ENCODE measurements at regions not wholly inside any gene's neighbourhood (a gene's known extent, or its start where the extent isn't known, plus 50 kb on each side); places are given as distances from the start of the nearest gene placed in this dataset.

DNA sequence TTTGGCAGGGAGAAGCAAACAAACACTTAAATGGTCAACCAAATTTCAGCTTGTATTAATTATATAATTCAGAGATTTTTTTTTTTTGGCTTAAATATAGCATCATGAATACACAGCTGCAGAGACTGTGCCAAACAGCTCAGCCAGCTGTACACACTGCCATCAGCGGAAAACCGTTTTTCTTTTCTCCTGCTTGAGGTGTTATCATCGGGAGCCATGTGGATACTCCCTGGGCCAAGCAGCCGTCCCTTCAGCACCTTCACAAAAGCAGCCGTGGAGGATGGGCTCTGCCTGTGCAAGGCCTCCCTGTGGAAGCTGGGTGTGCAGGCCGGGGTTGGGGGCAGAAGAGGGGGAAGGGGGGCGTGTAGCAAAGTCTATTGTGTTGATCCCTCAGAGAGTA lies 85.0 kb downstream of the NUF2 start:
- in situ Hi-C loops (cut with MboI; ENCODE audit: low sequenced_read_pairs) = loop anchor here (25.0 kb wide), 1 partner anchor 1381 kb away; no protein-coding TSS in a partner anchor

DNA sequence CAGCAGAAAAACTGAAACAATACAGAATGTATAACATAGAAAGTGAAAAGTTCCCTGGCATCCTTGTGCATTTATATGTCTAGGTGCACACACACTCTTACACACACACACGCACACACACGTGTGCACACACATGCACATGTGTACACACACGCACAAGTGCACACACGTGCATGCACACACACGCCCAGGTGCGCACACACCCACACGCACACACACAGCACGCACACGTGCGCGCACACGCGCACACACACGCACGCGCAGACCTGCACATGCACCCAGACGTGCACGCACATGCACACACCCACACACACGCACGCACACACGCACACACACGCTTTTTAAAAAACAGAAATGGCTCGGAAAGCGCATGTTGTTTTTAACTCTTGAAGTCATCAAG lies 86.5 kb downstream of the NUF2 start:
- in situ Hi-C loops (cut with MboI; ENCODE audit: low sequenced_read_pairs) = loop anchor here (25.0 kb wide), 1 partner anchor 1379 kb away; no protein-coding TSS in a partner anchor

DNA sequence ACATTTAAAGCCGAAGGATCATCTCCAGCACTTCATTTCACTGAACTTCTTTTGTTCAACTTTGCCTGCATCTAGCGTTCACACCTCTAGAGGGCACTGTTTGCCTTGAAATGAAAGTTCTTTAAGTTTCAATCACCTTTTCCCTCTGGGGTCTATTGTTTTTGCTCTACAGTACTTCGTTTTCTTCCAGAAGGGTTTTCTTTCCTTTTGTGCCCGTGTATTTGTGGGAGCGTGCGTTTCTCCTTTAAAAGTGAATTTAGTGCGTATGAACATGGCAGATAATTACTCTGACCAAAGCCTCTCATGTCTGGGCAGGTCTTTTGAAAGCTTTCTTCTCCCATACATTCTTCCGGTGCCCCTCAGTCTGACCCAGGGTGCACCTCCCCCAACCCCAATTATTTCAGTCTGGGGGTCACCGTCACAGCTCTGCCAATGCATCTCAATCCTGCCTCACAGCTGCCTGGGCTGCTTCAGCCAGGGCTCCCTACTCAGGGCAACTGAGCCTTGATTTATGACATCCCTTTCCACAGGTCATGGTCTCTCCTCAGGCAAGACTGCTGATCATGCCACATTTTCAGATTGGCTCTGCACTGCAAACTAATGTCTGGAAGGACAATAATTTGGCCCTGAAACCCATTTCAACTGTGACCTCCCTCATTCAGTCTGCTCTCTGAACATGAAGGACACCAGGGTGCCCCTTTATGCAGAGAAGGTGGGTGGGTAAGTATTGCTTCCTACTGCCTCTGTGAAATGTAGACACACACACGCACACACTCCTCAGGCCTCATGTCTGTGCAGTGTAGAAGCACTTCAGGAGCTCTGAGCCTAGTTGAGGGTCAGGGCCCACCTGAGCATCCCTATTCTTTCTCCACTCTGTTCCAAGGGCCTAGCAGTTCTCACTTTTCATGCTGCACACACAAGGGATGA lies 88.6 kb downstream of the NUF2 start:
- in situ Hi-C loops (cut with MboI; ENCODE audit: low sequenced_read_pairs) = loop anchor here (25.0 kb wide), 1 partner anchor 1377 kb away; no protein-coding TSS in a partner anchor

DNA sequence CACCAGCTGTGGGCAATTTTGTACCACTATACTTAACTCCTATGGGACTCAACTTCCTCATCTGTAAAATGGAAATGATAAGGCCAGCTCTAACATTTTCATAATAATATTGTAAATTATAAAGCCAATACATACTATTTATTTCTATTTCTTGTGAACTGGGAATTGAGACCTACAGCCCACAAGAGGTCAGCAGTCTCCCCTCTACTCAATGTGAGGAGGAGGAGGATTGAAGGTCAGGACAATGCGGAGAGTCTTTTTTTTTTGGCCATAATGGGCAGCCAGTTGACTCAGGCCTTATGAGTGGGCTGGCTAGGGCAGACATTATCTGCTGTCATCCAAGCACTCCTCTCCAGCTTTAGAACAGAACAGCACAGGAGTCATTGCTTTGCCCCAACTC lies 90.5 kb downstream of the NUF2 start:
- in situ Hi-C loops (cut with MboI; ENCODE audit: low sequenced_read_pairs) = loop anchor here (25.0 kb wide), 1 partner anchor 1375 kb away; no protein-coding TSS in a partner anchor

DNA sequence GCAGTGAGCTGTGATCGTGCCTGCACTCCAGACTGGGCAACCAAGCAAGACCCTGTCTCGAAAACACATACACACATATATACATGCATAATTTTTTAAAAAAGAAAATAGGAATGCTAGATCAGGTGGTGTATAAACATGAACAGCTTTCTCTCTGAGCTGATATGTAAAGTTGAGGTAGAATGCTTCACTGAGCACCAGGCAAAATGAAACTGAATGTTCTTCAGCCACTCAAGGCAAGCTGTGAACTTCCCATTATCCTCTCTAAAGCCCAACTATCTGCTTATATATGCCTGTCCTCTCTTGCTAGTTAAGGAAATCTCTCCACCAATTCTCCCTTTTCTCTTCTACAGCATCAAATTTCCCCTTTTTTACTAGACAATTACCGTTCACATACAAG lies 93.0 kb downstream of the NUF2 start:
- in situ Hi-C loops (cut with MboI; ENCODE audit: low sequenced_read_pairs) = loop anchor here (25.0 kb wide), 1 partner anchor 1373 kb away; no protein-coding TSS in a partner anchor

DNA sequence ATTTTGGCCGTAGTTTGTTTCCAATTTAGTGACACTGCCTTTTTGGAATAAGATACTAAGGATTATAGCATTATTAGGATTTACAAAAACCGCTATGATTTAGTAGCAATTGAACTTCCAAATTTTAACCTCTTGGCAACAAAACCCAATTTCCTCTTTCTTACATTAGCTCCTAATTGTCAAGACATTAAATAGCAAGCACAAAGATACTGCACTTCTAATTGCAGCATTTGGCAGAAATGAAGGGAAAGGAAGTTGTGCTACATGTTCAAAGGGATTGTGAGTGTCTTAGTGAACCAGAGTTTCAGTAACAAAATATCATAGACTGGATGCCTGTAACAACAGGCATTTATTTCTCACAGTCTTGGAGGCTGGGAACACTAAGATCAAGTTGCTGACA lies 99.9 kb downstream of the NUF2 start:
- in situ Hi-C loops (cut with MboI; ENCODE audit: low sequenced_read_pairs) = loop anchor here (25.0 kb wide), 1 partner anchor 1366 kb away; no protein-coding TSS in a partner anchor

DNA sequence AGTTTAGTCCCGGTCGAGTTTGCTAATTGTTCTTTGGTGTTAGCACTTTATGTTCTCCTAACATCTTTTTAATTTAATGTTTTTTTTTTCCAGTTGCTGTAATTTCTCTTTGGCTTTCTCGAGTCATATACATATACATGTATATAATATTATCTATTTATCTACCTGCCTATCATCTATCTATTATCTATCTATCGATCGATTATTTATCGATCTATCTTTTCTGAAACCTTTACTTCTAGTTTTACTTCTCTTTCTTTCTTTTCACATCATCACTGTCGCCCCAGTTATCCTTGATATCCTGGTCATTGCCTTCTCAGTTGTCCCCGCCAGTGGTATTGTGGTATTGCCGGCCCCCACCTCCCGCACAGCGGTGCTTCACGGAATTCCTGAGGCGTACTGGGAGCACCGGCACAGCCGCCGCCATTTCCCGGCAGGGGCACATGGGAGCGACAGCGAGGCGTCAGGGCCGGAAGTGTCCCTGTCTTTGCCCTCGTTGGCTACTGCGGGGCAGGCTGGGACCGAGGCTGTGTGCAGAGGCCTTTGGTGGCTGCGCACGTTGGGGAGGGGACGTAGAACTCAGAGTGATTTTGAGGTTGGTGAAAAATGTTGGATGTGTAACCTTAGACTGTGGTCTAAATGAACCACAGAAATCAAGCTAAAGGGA lies 101.1 kb downstream of the NUF2 start:
- in situ Hi-C loops (cut with MboI; ENCODE audit: low sequenced_read_pairs) = loop anchor here (25.0 kb wide), 1 partner anchor 1364 kb away; no protein-coding TSS in a partner anchor

DNA sequence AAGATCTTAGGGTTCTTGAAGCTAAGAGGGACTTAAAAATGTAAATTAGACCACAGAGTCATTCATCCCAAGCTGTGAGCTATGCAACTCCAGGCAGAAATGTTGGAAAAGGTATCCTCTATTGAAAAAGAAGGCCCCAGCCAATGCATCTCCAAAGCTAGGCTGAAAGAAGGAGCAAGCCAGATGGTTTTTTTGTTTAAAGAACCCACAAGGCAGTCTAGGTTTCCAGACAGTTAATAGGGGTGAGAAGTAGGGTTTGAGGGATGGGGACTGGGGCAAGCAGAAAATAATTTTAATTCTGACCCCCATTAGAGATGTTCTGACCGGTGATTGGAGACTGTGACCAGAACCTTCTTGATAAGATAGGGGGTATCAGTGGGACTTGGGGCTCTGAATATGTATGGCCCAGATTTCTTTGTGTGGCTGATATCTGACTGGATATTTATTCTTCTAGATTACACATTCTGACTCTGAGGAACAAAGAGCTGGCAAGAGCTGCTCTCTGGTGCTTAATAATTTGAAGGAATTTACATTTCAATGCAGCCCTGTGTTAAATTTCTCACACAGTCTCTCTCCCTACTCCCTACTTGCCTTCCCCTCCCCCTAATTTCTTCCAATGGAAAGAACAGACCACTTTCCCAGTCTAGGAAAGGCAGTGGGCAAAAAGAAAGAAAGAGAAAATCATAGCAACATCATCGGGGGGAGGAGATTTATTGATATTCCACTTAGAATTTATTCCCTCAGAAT lies 104.9 kb downstream of the NUF2 start:
- in situ Hi-C loops (cut with MboI; ENCODE audit: low sequenced_read_pairs) = no loop called here

DNA sequence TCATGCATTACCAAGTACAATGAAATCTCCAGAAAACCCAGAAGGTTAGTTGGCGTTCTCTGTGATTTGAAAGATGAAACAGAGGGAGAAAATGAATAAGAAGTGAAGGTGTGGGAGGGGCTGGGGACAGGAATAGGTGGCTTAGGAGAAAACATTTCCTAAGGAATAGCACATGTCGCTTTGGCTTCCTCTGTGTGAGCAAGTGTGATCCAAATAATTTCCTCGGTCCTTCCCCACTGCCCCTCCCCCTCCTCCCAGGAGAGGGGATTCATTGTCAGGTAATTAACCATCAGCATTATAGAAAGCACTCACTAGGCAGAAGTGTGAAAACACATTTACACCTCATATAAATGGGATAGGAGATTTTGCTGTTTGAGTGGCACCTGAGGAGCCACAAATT lies 105.5 kb downstream of the NUF2 start:
- in situ Hi-C loops (cut with MboI; ENCODE audit: low sequenced_read_pairs) = no loop called here

DNA sequence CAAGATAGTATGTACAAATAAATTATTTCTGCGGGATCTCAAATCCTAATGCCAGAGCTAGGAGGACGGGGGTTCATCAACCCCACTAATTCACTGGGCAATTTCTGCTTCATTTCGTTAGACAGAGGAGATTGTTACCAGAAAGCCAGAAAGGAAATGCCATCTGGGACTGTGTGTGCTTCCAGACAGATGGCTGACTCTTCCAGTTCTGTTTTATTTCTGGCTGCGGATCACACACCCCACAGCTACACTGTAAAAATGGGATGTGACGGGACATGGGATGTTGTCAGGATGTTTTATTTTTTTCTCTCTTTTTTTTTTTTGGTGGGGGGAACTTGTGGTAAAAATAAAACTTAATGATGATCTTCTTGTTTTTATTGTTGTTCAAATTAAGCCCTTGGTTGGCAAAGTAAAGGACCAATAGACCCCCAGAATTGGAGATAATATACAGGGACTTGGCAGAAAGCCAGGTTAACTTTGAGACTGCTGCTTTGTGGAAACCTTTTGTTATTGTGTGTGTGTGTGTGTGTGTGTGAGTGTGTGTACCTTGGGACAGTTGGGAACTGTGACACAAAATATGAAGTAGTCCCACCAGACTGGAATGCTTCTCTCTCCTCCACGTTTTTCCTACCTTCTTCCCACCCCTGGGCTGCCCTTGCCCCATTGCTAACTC lies 114.5 kb downstream of the NUF2 start:
- in situ Hi-C loops (cut with MboI; ENCODE audit: low sequenced_read_pairs) = no loop called here

DNA sequence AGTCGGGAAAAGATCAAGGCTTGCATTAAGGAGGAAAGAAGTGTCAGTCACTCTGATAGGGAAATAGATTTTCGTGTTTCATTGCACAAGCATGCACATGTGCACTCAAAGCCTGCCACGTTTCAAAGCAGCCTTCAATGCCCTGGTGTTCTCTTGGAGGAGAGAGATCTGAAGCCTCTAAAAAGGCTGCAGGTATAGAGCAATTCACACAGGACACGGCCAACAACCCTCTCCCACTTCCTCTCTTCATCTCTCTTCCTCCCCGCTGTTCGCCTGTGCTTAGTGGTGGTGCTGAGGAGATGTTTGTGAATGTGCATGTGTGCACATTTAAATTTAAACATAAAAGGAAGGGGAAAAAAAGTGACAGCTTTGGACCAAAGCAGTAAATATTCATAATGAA lies 117.7 kb downstream of the NUF2 start:
- in situ Hi-C loops (cut with MboI; ENCODE audit: low sequenced_read_pairs) = no loop called here

DNA sequence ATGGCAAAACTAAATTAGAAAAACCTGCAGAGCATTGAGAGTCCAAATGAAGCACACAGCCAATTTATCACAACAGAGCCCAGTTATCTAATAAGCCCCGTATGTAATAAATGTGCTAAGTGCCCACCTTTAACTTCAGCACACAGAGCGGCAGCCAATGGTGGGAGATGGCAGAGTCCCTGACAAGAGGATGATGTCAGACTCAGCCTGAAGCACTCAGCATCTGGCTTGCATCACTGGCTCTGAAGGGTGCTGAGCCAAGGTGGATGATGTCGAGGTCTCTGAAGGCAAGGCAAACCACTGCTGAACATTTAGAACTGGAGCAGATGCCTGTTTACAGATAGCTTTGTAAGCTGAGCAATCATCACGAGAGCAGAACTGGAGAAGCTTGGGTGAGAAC lies 118.3 kb downstream of the NUF2 start:
- in situ Hi-C loops (cut with MboI; ENCODE audit: low sequenced_read_pairs) = no loop called here

DNA sequence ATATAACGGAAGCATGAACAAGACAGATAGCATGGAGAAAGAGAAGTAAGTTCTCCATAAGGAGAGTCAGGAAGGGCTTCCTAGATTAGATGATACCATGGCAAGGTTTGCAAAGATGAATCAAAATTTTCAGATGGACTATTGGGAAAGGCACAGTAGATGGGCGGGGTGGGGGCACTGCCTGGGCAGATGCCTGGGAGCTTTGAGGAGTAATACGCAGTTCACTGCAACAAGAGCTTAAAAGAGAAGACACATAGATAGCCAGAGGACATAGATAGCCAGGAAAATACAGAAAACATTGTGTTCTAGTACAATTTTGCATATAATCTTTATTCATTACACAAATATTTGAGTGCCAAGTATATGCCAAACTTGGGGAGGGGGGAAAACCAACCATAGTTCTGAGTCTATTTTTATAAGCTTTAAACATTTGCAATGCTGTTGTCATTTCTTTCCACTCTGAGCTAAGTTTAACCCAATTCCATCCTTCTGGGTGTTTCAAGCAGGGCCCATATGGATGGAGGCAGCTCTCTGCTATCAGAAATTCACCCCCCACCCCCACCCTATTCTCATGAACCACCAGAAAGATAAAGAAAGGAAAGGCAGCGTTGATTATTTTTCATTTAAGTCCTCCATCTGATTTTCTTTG lies 120.6 kb downstream of the NUF2 start:
- in situ Hi-C loops (cut with MboI; ENCODE audit: low sequenced_read_pairs) = no loop called here

DNA sequence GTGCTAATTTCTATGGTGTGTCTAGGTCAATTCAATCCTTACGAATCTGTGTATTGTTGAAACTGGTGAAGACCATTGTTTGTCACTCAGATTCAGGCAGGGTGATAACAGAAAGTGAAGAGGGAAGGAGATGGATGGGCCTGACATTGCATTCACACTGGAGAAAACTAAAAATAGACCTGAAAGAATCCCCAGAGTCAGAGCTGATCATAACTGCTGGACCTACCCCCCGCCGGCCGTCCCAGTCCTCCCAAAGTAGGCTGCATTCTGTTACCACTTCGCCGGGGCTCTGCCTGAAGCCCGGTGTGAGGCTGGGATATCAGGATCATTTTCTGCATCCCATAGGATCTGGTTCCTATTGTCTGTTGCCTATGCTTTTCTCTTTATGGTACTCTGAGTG lies 121.1 kb downstream of the NUF2 start:
- in situ Hi-C loops (cut with MboI; ENCODE audit: low sequenced_read_pairs) = no loop called here

DNA sequence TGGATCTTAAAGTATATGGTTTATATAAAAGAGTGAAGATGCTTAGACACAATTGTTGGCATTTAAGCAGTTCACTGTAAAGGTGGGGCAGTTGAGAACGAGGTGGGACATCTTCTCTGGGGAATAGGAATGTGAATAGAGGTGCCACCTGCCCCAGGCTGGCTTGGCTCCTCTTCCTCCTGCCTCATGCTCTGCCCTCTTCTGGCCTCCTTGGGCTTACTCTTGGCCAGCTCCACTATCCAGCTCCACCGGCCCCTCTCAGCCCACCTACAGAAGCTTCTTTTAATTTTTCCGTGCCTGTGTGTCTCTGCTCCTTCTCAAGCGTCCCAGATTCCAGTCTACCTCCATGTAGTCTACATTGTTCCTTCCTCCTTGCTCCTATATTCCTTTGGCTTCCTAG lies 122.1 kb downstream of the NUF2 start:
- in situ Hi-C loops (cut with MboI; ENCODE audit: low sequenced_read_pairs) = no loop called here

DNA sequence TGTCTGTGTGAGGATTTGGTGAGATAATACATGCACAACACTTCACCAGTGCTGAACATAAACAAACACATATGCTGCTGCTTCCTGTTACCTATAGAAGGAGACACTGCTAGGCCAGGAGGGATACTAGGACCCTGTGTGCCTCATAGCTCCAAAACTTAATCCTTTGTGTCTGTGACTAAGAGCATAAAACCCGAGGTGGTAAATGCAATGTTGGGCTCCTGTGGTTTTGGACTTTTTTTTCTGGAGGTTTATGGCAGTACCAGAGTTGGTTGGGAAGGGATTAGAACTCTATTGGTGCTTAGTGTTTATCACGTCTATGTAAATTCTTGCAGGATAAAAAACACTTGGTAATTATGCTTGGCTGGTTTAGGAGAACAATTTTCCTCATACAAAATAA lies 122.9 kb downstream of the NUF2 start:
- in situ Hi-C loops (cut with MboI; ENCODE audit: low sequenced_read_pairs) = no loop called here

DNA sequence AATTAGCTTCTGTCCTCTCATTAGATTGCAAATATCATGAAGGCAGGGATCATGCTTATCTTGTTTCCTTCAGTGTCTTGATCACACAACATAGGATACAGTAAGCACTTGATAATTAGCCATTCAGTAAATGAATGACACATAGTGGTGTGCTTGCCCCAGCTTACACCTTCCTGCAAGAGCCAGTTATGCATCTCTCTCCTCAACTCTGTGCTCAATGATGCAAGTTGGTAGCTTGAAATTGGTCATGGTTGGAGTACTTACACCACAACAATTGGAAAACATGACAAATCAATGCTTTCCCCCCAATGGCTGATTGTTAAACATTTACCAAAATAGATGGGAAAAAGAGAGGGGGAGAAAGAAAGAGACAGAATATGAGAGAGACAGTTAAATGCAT lies 129.2 kb downstream of the NUF2 start:
- in situ Hi-C loops (cut with MboI; ENCODE audit: low sequenced_read_pairs) = no loop called here

DNA sequence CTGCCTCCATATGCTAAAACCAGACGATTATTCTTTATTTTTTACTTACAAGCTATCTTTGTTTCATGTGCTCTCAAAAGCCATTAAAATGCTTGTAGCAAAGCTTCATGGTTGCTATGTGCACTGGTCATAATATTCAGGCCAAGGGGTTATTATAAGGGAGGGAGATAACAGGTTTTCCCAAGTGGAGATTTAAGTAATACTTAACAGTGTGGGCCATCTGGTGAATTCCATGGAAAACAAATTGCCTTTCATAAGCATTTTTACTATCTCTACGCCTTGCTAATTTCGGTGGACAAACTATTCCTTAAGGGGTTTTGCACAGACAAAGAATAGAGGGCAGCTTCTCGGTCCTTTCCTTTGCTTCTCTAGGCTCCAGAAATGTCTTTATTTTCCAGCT lies 137.8 kb downstream of the NUF2 start:
- in situ Hi-C loops (cut with MboI; ENCODE audit: low sequenced_read_pairs) = no loop called here

DNA sequence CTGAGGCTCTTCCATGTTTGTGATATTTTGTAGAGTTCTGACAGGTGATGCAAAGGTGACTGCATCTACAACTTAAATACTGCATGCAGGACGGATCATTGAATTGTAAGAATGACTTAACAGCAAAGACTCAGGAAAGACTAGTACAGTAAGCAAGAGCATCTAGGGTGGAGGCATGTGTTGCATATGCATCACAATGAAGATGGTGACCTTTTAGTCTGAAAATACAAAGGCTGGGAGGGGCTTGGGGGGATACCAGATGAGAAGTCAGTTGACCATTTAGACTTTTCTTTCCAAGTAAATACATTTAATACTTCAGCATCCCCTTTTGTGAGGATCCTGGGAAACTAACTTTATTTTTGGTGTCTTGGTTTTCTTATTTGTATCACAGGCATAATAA lies 145.5 kb downstream of the NUF2 start:
- in situ Hi-C loops (cut with MboI; ENCODE audit: low sequenced_read_pairs) = no loop called here
